Endothelial cell (in vitro differentiated cells): ENCODE measurements at regions not wholly inside any gene's neighbourhood (a gene's known extent, or its start where the extent isn't known, plus 50 kb on each side); places are given as distances from the start of the nearest gene placed in this dataset.
"Not testable (repeated sequence)": the region's sequence is repeated elsewhere in the genome, so short reads cannot be mapped to it uniquely, and the experiment has no call there.

ENCODE experiments used
- DNase-seq: peaks from one replicate; pipeline ENCODE4 v3.0.0; 2021; ENCODE audit warnings: low spot score
- H3K27ac Mint-ChIP-seq: one replicate; pipeline ENCODE4 v1.8.0; 2021; ENCODE audit warnings: mixed read lengths, inconsistent platforms; ENCODE audit not compliant: unreplicated experiment
- H3K27me3 Mint-ChIP-seq: one replicate; pipeline ENCODE4 v1.8.0; 2021; ENCODE audit warnings: mild to moderate bottlenecking, moderate library complexity, mixed read lengths, inconsistent platforms; ENCODE audit not compliant: unreplicated experiment
- H3K36me3 Mint-ChIP-seq: one replicate; pipeline ENCODE4 v1.8.0; 2021; ENCODE audit warnings: mild to moderate bottlenecking, low read depth, mixed read lengths, inconsistent platforms; ENCODE audit not compliant: unreplicated experiment
- H3K4me1 Mint-ChIP-seq: one replicate; pipeline ENCODE4 v1.8.0; 2021; ENCODE audit warnings: mild to moderate bottlenecking, mixed read lengths, inconsistent platforms; ENCODE audit not compliant: unreplicated experiment
- H3K4me3 Mint-ChIP-seq: one replicate; pipeline ENCODE4 v1.8.0; 2021; ENCODE audit warnings: mild to moderate bottlenecking, mixed read lengths, inconsistent platforms; ENCODE audit not compliant: unreplicated experiment
- H3K9me3 Mint-ChIP-seq: one replicate; pipeline ENCODE4 v1.8.0; 2021; ENCODE audit warnings: mixed read lengths, inconsistent platforms; ENCODE audit not compliant: unreplicated experiment
- CTCF ChIP-seq: fragments of 200-600 bp; sonication (generic); IDR thresholded peaks from one replicate; pipeline ENCODE4 v1.5.0; 2021; ENCODE audit warnings: antibody characterized with exemption; ENCODE audit not compliant: unreplicated experiment

GRCh38 chr4:133544097-133544496 is 395.0 kb downstream of the PCDH10 start:
- Mint-ChIP-seq H3K4me1 (peaks cover 5% of the 10 kb centered on the region), H3K9me3 (no peaks in the 10 kb centered on the region), H3K4me3 (no peak overlapping the region), H3K27ac (no peak overlapping the region), H3K36me3 (no peaks in the 10 kb centered on the region), H3K27me3 (no peaks in the 10 kb centered on the region)
- DNase-seq = no peak
- no peak for TF ChIP-seq CTCF

GRCh38 chr4:133537780-133538281 is 388.7 kb downstream of the PCDH10 start:
- no peak overlapping the region for H3K27ac Mint-ChIP-seq
- no peaks in the 10 kb centered on the region for H3K4me1 Mint-ChIP-seq
- DNase-seq = no peak
- no peak for TF ChIP-seq CTCF
- no peaks in the 10 kb centered on the region for H3K9me3 Mint-ChIP-seq
- no peaks in the 10 kb centered on the region for H3K27me3 Mint-ChIP-seq
- no peaks in the 10 kb centered on the region for H3K36me3 Mint-ChIP-seq
- no peak overlapping the region for H3K4me3 Mint-ChIP-seq

GRCh38 chr4:133534224-133534623 is 385.1 kb downstream of the PCDH10 start:
- not testable (repeated sequence) for H3K4me3 Mint-ChIP-seq, H3K36me3 Mint-ChIP-seq, H3K27me3 Mint-ChIP-seq, H3K9me3 Mint-ChIP-seq, H3K27ac Mint-ChIP-seq, DNase-seq, H3K4me1 Mint-ChIP-seq

GRCh38 chr4:133524369-133524768 is 375.3 kb downstream of the PCDH10 start:
- no peaks in the 10 kb centered on the region for H3K9me3 Mint-ChIP-seq
- no peak for TF ChIP-seq CTCF
- no peak overlapping the region for H3K27ac Mint-ChIP-seq
- no peak for DNase-seq
- H3K4me1 Mint-ChIP-seq = no peaks in the 10 kb centered on the region
- H3K4me3 Mint-ChIP-seq = no peak overlapping the region
- H3K36me3 Mint-ChIP-seq = no peaks in the 10 kb centered on the region
- no peaks in the 10 kb centered on the region for H3K27me3 Mint-ChIP-seq

GRCh38 chr4:133513901-133514300 is 364.8 kb downstream of the PCDH10 start:
- Mint-ChIP-seq H3K27ac (no peak overlapping the region), H3K27me3 (peaks cover 4% of the 10 kb centered on the region), H3K9me3 (no peaks in the 10 kb centered on the region), H3K4me1 (no peaks in the 10 kb centered on the region), H3K36me3 (no peaks in the 10 kb centered on the region), H3K4me3 (no peak overlapping the region)
- no peak for DNase-seq
- TF ChIP-seq CTCF = no peak

- Mint-ChIP-seq H3K27me3 (no peaks in the 10 kb centered on the region), H3K4me3 (no peak overlapping the region), H3K36me3 (no peaks in the 10 kb centered on the region), H3K9me3 (no peaks in the 10 kb centered on the region), H3K27ac (no peak overlapping the region), H3K4me1 (no peaks in the 10 kb centered on the region)
- no peak for DNase-seq
- no peak for TF ChIP-seq CTCF
Observed at GRCh38 chr4:133498149-133498548, 349.1 kb downstream of the PCDH10 start.
